H1 (cell line): ENCODE measurements at regions not wholly inside any gene's neighbourhood (a gene's known extent, or its start where the extent isn't known, plus 50 kb on each side); places are given as distances from the start of the nearest gene placed in this dataset.

Experiments used
- CTCF ChIA-PET: fragments of 300-600 bp; sonication (Branson Sonifier 250); formaldehyde crosslinking; loops from one replicate; lab custom pipeline; 2021; ENCODE audit not compliant: partially characterized antibody; lab: Charles Lee
- POLR2A ChIA-PET: fragments of 300-600 bp; sonication (Branson Sonifier 250); formaldehyde crosslinking; loops from one replicate; lab custom pipeline; 2021; ENCODE audit warnings: inconsistent platforms; ENCODE audit not compliant: partially characterized antibody; lab: Charles Lee
- DNase-seq, 2 experiments: peaks; one replicate each; pipeline versions ENCODE4 v3.0.0 to v3.0.0-alpha.2; 2010 to 2022; ENCODE audit warnings: low spot score in 2 of 2, low read depth in 1 of 2, mixed read lengths in 1 of 2
- FAIRE-seq: peaks from 2 replicates; lab custom pipeline; 2011; peaks lifted over from hg19 to GRCh38; lab: Jason Lieb, UNC
- H2AFZ ChIP-seq: 2 replicates; pipeline ENCODE4 v1.8.1; 2012; ENCODE audit warnings: low read length, inconsistent platforms
- H2AK5ac ChIP-seq: 2 replicates; pipeline ENCODE4 v1.6.1; 2013; ENCODE audit warnings: low read depth, low read length
- H2BK120ac ChIP-seq: replicated peaks from 2 replicates; pipeline ENCODE3; 2013; ENCODE audit warnings: low read depth, low read length, inconsistent platforms
- H2BK12ac ChIP-seq: 2 replicates; pipeline ENCODE4 v1.6.1; 2013; ENCODE audit warnings: low read depth, low read length
- H2BK15ac ChIP-seq: 2 replicates; pipeline ENCODE4 v1.6.1; 2013; ENCODE audit warnings: low read length
- H2BK20ac ChIP-seq: 2 replicates; pipeline ENCODE4 v1.6.1; 2013; ENCODE audit warnings: low read length
- H2BK5ac ChIP-seq: 2 replicates; pipeline ENCODE4 v1.6.1; 2013; ENCODE audit warnings: low read depth, low read length
- H3K14ac ChIP-seq: 2 replicates; pipeline ENCODE4 v1.6.1; 2013; ENCODE audit warnings: inconsistent platforms; ENCODE audit not compliant: insufficient read length
- H3K18ac ChIP-seq: 2 replicates; pipeline ENCODE4 v1.6.1; 2013; ENCODE audit warnings: low read length; ENCODE audit errors: extremely low read depth
- H3K23ac ChIP-seq: 2 replicates; pipeline ENCODE4 v1.6.1; 2013; ENCODE audit warnings: inconsistent platforms; ENCODE audit not compliant: insufficient read length
- H3K23me2 ChIP-seq: 2 replicates; pipeline ENCODE4 v1.6.1; 2013; ENCODE audit warnings: low read depth, low read length
- H3K27ac ChIP-seq: 2 replicates; pipeline ENCODE4 v1.6.1; 2011; ENCODE audit warnings: low read depth, low read length, inconsistent platforms
- H3K27me3 ChIP-seq, 4 experiments: replicated peaks in 1 of 4; 1 replicate in 1 of 4; 2 replicates in 3 of 4; pipeline versions ENCODE4 v1.6.1 to v1.8.1; 2011 to 2013; ENCODE audit warnings: low read length in 3 of 4, mild to moderate bottlenecking in 3 of 4, inconsistent platforms in 2 of 4, mixed read lengths in 2 of 4, moderate library complexity in 1 of 4; ENCODE audit not compliant: control insufficient read depth in 3 of 4, insufficient read depth in 3 of 4; ENCODE audit errors: extremely low read depth in 1 of 4
- H3K36me3 ChIP-seq, 4 experiments: 2 replicates each; pipeline versions ENCODE4 v1.6.1 to v1.8.1; 2011 to 2013; ENCODE audit warnings: mild to moderate bottlenecking in 4 of 4, low read length in 3 of 4, moderate library complexity in 2 of 4, control low read depth in 1 of 4, inconsistent platforms in 1 of 4; ENCODE audit not compliant: insufficient read depth in 4 of 4, control insufficient read depth in 2 of 4
- H3K4ac ChIP-seq: replicated peaks from 2 replicates; pipeline ENCODE3; 2013; ENCODE audit warnings: low read length, low read depth, mixed read lengths, inconsistent platforms; ENCODE audit not compliant: insufficient read length
- H3K4me1 ChIP-seq, 4 experiments: replicated peaks in 1 of 4; 1 replicate in 1 of 4; 2 replicates in 3 of 4; pipeline versions ENCODE4 v1.6.1 to v1.8.1; 2011 to 2013; ENCODE audit warnings: low read length in 3 of 4, inconsistent platforms in 2 of 4, mixed read lengths in 1 of 4; ENCODE audit not compliant: insufficient read depth in 4 of 4, control insufficient read depth in 3 of 4
- H3K4me2 ChIP-seq, 2 experiments: 2 replicates each; pipeline versions ENCODE4 v1.6.1 to v1.8.1; 2011 to 2013; ENCODE audit warnings: low read depth in 2 of 2, low read length in 2 of 2, control low read depth in 1 of 2, inconsistent platforms in 1 of 2, mild to moderate bottlenecking in 1 of 2; ENCODE audit not compliant: insufficient read depth in 1 of 2
- H3K4me3 ChIP-seq, 4 experiments: fragments of 200-600, 300-600 bp in 1 of 4; sonication (generic), shearing (Covaris generic), sonication (Bioruptor Twin) in 1 of 4; 2 replicates each; pipeline versions ENCODE4 v1.5.1 to v1.8.1; 2011 to 2016; ENCODE audit warnings: low read length in 4 of 4, low read depth in 3 of 4, control low read depth in 2 of 4, inconsistent platforms in 2 of 4, mild to moderate bottlenecking in 2 of 4, mixed read lengths in 1 of 4, moderate library complexity in 1 of 4; ENCODE audit not compliant: insufficient read depth in 2 of 4; ENCODE audit errors: extremely low read depth in 1 of 4
- H3K56ac ChIP-seq: replicated peaks from 2 replicates; pipeline ENCODE3; 2013; ENCODE audit warnings: low read depth, mild to moderate bottlenecking, mixed read lengths, low read length, inconsistent platforms; ENCODE audit not compliant: insufficient read length
- H3K79me1 ChIP-seq: 2 replicates; pipeline ENCODE4 v1.6.1; 2013; ENCODE audit warnings: low read depth, low read length, control low read depth
- H3K79me2 ChIP-seq, 2 experiments: 2 replicates each; pipeline versions ENCODE4 v1.6.1 to v1.8.1; 2012 to 2013; ENCODE audit warnings: low read length in 2 of 2, mild to moderate bottlenecking in 2 of 2, inconsistent platforms in 1 of 2; ENCODE audit not compliant: insufficient read depth in 2 of 2, control insufficient read depth in 1 of 2
- H3K9ac ChIP-seq, 4 experiments: replicated peaks in 1 of 4; 1 replicate in 1 of 4; 2 replicates in 3 of 4; pipeline versions ENCODE4 v1.6.1 to v1.8.1; 2011 to 2013; ENCODE audit warnings: low read depth in 3 of 4, low read length in 3 of 4, control low read depth in 2 of 4, mild to moderate bottlenecking in 2 of 4, moderate library complexity in 2 of 4, inconsistent platforms in 1 of 4; ENCODE audit errors: extremely low read depth in 1 of 4
- H3K9me3 ChIP-seq, 2 experiments: 2 replicates each; pipeline versions ENCODE4 v1.6.1 to v1.8.1; 2012 to 2013; ENCODE audit warnings: mild to moderate bottlenecking in 2 of 2, moderate library complexity in 2 of 2, control low read depth in 1 of 2, inconsistent platforms in 1 of 2, low read depth in 1 of 2, low read length in 1 of 2, mixed read lengths in 1 of 2; ENCODE audit not compliant: insufficient read depth in 2 of 2
- H4K20me1 ChIP-seq, 2 experiments: replicated peaks in 1 of 2; 2 replicates each; pipeline versions ENCODE3 to v1.8.1; 2011 to 2013; ENCODE audit warnings: inconsistent platforms in 2 of 2, low read length in 2 of 2, mild to moderate bottlenecking in 1 of 2; ENCODE audit not compliant: insufficient read depth in 2 of 2, control insufficient read depth in 1 of 2
- H4K5ac ChIP-seq: 2 replicates; pipeline ENCODE4 v1.6.1; 2013; ENCODE audit warnings: low read length, low read depth, mixed read lengths, inconsistent platforms; ENCODE audit not compliant: insufficient read length
- H4K8ac ChIP-seq: 2 replicates; pipeline ENCODE4 v1.8.0; 2013; ENCODE audit warnings: mild to moderate bottlenecking, moderate library complexity, low read length, inconsistent platforms; ENCODE audit not compliant: insufficient read depth; ENCODE audit errors: extremely low read depth
- H4K91ac ChIP-seq: replicated peaks from 2 replicates; pipeline ENCODE3; 2013; ENCODE audit warnings: low read length, mixed read lengths, inconsistent platforms; ENCODE audit not compliant: insufficient read length
- BACH1 ChIP-seq: IDR thresholded peaks from 2 replicates; pipeline ENCODE4 v1.6.1; 2012; ENCODE audit warnings: low read length, improper control_type of control experiment
- KDM1A ChIP-seq: fragments of 200-600, 300-600 bp; sonication (generic); IDR thresholded peaks from 2 replicates; pipeline ENCODE4 v1.7.1; 2016; ENCODE audit warnings: mild to moderate bottlenecking, low read length, borderline replicate concordance
- SAP30 ChIP-seq: fragments of 300-600 bp; sonication (generic); IDR thresholded peaks from 2 replicates; pipeline ENCODE4 v1.7.1; 2012; ENCODE audit warnings: low read length, moderate library complexity, mild to moderate bottlenecking, inconsistent platforms; ENCODE audit not compliant: insufficient read depth, insufficient replicate concordance
- WGBS, 2 experiments: shearing (Covaris generic) in 1 of 2; methylation state at CpG; one replicate each; pipeline versions ENCODE4 v1.1.6 to v1.1.7; 2013 to 2015; ENCODE audit warnings: low lambda C conversion rate in 2 of 2, mixed read lengths in 2 of 2, inconsistent platforms in 1 of 2, low coverage in 1 of 2, missing lambda C conversion rate in 1 of 2; ENCODE audit not compliant: insufficient replicate concordance in 2 of 2, insufficient coverage in 1 of 2, insufficient read length in 1 of 2; ENCODE audit errors: extremely low coverage in 1 of 2, missing lambda C conversion rate in 1 of 2; 5-methylcytosine and 5-hydroxymethylcytosine counted together
- TF ChIP-seq, protein P1 (sequence below): IDR thresholded peaks from 2 replicates; pipeline ENCODE4 v1.6.1; 2011; ENCODE audit warnings: low read depth, mild to moderate bottlenecking, low read length; ENCODE audit not compliant: insufficient read depth

DNA sequence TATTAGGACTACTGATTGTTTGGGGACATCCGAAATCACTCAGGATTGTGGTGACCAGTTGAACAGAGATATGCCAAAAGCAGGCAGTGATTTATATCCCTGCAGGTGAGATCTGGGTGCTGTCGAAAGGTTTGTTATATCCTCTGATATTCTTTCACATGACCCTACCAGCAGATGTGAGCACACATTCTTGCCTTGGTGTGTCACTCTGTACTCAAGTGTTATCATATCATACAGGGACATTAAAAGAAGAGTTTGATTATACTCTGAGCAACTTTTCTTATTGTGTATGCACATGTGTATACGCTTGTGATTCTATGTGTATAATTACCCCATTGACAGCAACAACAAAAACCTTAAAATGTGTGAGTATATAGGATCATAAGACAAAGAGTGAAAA, 381.2 kb upstream of the IGFBP7 start:
- Histone ChIP-seq H3K4me1 (no peaks in the 10 kb centered on the region), H2BK5ac (no peak overlapping the region), H4K91ac (no peak overlapping the region), H2BK20ac (no peak overlapping the region), H3K4me2 (no peak overlapping the region), H3K79me2 (no peaks in the 10 kb centered on the region), H3K23me2 (no peaks in the 10 kb centered on the region), H2BK15ac (no peak overlapping the region), H3K56ac (no peak overlapping the region), H3K9me3 (no peaks in the 10 kb centered on the region), H2AK5ac (no peak overlapping the region), H3K23ac (no peak overlapping the region), H3K36me3 (no peaks in the 10 kb centered on the region), H2BK120ac (no peak overlapping the region), H3K4me3 (no peak overlapping the region), H3K27me3 (no peaks in the 10 kb centered on the region; a peak in 1 of 7 replicates), H4K20me1 (no peaks in the 10 kb centered on the region), H3K4ac (no peak overlapping the region), H3K14ac (no peak overlapping the region), H3K18ac (no peak overlapping the region), H3K79me1 (no peaks in the 10 kb centered on the region), H2AFZ (no peak overlapping the region), H3K9ac (no peak overlapping the region), H4K8ac (no peak overlapping the region), H3K27ac (no peak overlapping the region), H2BK12ac (no peak overlapping the region), H4K5ac (no peak overlapping the region)
- WGBS, 2 experiments: 86% methylated on average over 3 of the region's 3 CpGs; no CpG with 5 or more reads in 1 of the 2 experiments
- CTCF ChIA-PET: no interaction called here
- POLR2A ChIA-PET: no interaction called here
- DNase-seq (no peak), FAIRE-seq (no peak)
- TF ChIP-seq, protein P1, sequence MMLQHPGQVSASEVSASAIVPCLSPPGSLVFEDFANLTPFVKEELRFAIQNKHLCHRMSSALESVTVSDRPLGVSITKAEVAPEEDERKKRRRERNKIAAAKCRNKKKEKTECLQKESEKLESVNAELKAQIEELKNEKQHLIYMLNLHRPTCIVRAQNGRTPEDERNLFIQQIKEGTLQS: no peak
- no peak for TF ChIP-seq SAP30
- no peak for TF ChIP-seq KDM1A
- TF ChIP-seq BACH1: no peak
